ENCODE measurements at regions not wholly inside any gene's neighbourhood (a gene's known extent, or its start where the extent isn't known, plus 50 kb on each side); places are given as distances from the start of the nearest gene placed in this dataset.

- intact Hi-C loops (cut with micrococcal nuclease): no loop called here
- no peak overlapping the region for H3K27ac ChIP-seq (ENCODE audit: low read depth, low read length)
Measured at GRCh38 chr6:22381845-22382544, 85.2 kb upstream of the PRL start.

DNA sequence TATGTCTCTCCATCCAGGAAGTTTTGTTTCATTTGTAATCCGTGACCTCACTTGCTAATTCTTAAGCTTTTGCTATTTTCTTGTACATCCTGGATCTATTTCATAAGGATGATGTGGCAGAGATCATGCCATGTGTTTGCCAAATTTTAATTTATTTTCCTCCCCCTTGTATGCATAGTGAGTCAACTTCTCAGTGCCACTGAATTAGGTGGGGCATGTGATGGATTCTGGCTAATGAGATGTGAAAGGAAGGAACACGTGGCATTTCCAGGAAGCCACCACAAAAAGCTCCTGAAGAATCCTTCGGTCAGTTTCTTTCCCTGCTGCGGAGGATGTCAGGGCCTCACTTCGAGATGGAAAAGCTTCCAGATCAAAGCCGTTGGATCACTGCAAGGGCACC, 86.2 kb upstream of the PRL start:
- Histone ChIP-seq H3K4me1 (ENCODE audit: control insufficient read depth in 1 of 2, insufficient read depth in 2 of 2, low read length in 2 of 2) (no peaks in the 10 kb centered on the region), H3K9ac (ENCODE audit: low read length) (no peak overlapping the region), H3K9me3 (ENCODE audit: control insufficient read depth in 1 of 2, insufficient read depth in 1 of 2, low read depth in 1 of 2, low read length in 2 of 2) (no peaks in the 10 kb centered on the region), H3K79me2 (ENCODE audit: insufficient read depth, low read length) (no peaks in the 10 kb centered on the region), H3K27me3 (ENCODE audit: insufficient read depth, low read length) (no peaks in the 10 kb centered on the region), H3K36me3 (ENCODE audit: control insufficient read depth in 1 of 2, insufficient read depth in 2 of 2, low read length in 2 of 2) (no peaks in the 10 kb centered on the region), H4K20me1 (ENCODE audit: insufficient read depth) (no peaks in the 10 kb centered on the region), H3K4me3 (replicated peaks in 1 of 2; ENCODE audit: low read depth in 1 of 2, low read length in 2 of 2) (no peak overlapping the region), H3K9me2 (ENCODE audit: insufficient read depth) (no peaks in the 10 kb centered on the region), H3K4me2 (ENCODE audit: low read length) (no peak overlapping the region), H3K27ac (ENCODE audit: low read depth, low read length) (no peak overlapping the region), H2AFZ (ENCODE audit: low read depth, low read length, poor library complexity, severe bottlenecking) (no peak overlapping the region)
- RAD21 ChIA-PET (ENCODE audit: low non-redundant PET in 1 of 2, low total read pairs in 2 of 2, uncharacterized antibody in 2 of 2, unreplicated experiment in 2 of 2): no interaction called here
- intact Hi-C loops (cut with micrococcal nuclease): no loop called here
- BruUV-seq (replicated peaks): no TSS peak
- no peak for ATAC-seq
- TF ChIP-seq ELF1 (IDR thresholded peaks at IDR 0.05; ENCODE audit: borderline replicate concordance, low read depth) (no peak), CTCF (IDR thresholded peaks at IDR 0.05 in 2 of 3, conservative IDR thresholded peaks at IDR 0.05 in 1 of 3; ENCODE audit: borderline replicate concordance in 1 of 3, insufficient read depth in 1 of 3, low read depth in 2 of 3, low read length in 2 of 3) (no peak), YY1 (IDR thresholded peaks at IDR 0.05; ENCODE audit: extremely low read depth, insufficient replicate concordance, low read depth, low read length) (no peak), ZNF274 (IDR thresholded peaks at IDR 0.05; ENCODE audit: low read depth, low read length) (no peak), ATF3 (IDR thresholded peaks at IDR 0.05) (no peak), EZH2 (IDR thresholded peaks at IDR 0.05) (no peak), EZH2phosphoT487 (IDR thresholded peaks at IDR 0.05; ENCODE audit: borderline replicate concordance) (no peak), RAD21 (IDR thresholded peaks at IDR 0.05; ENCODE audit: low read depth) (no peak), SP1 (IDR thresholded peaks at IDR 0.05; ENCODE audit: low read depth) (no peak), JUND (IDR thresholded peaks at IDR 0.05) (no peak), SIN3A (IDR thresholded peaks at IDR 0.05; ENCODE audit: low read depth) (no peak), TCF7L2 (IDR thresholded peaks at IDR 0.05; ENCODE audit: borderline replicate concordance, extremely low read depth, insufficient read depth, insufficient read length) (no peak), CEBPB (IDR thresholded peaks at IDR 0.05; ENCODE audit: low read depth) (no peak), ZFX (IDR thresholded peaks at IDR 0.05) (no peak), SRF (IDR thresholded peaks at IDR 0.05; ENCODE audit: low read depth) (no peak)
- CTCF ChIA-PET: no interaction called here
- POLR2A ChIA-PET: no interaction called here
- no peak for DNase-seq (ENCODE audit: low read depth, low spot score)

More at GRCh38 chr6:22381845-22382544, 85.2 kb upstream of the PRL start:
- BruUV-seq (replicated peaks): no TSS peak
- DNase-seq (ENCODE audit: low read depth, low spot score) (no peak), ATAC-seq (no peak)
- Histone ChIP-seq H3K27me3 (ENCODE audit: insufficient read depth, low read length) (no peaks in the 10 kb centered on the region), H4K20me1 (ENCODE audit: insufficient read depth) (no peaks in the 10 kb centered on the region), H3K36me3 (ENCODE audit: control insufficient read depth in 1 of 2, insufficient read depth in 2 of 2, low read length in 2 of 2) (no peaks in the 10 kb centered on the region), H3K4me1 (ENCODE audit: control insufficient read depth in 1 of 2, insufficient read depth in 2 of 2, low read length in 2 of 2) (no peaks in the 10 kb centered on the region), H2AFZ (ENCODE audit: low read depth, low read length, poor library complexity, severe bottlenecking) (no peak overlapping the region), H3K4me2 (ENCODE audit: low read length) (no peak overlapping the region), H3K4me3 (replicated peaks in 1 of 2; ENCODE audit: low read depth in 1 of 2, low read length in 2 of 2) (no peak overlapping the region), H3K9me3 (ENCODE audit: control insufficient read depth in 1 of 2, insufficient read depth in 1 of 2, low read depth in 1 of 2, low read length in 2 of 2) (no peaks in the 10 kb centered on the region), H3K79me2 (ENCODE audit: insufficient read depth, low read length) (no peaks in the 10 kb centered on the region), H3K9ac (ENCODE audit: low read length) (no peak overlapping the region), H3K9me2 (ENCODE audit: insufficient read depth) (no peaks in the 10 kb centered on the region)
- CTCF ChIA-PET: no interaction called here
- no peak for TF ChIP-seq SIN3A (IDR thresholded peaks at IDR 0.05; ENCODE audit: low read depth)
- POLR2A ChIA-PET: no interaction called here
- RAD21 ChIA-PET (ENCODE audit: low non-redundant PET in 1 of 2, low total read pairs in 2 of 2, uncharacterized antibody in 2 of 2, unreplicated experiment in 2 of 2): no interaction called here

Measured in HCT116 (cell line).